HCT116 (cell line): ENCODE measurements at regions not wholly inside any gene's neighbourhood (a gene's known extent, or its start where the extent isn't known, plus 50 kb on each side); places are given as distances from the start of the nearest gene placed in this dataset.
"Not testable (repeated sequence)": the region's sequence is repeated elsewhere in the genome, so short reads cannot be mapped to it uniquely, and the experiment has no call there.

Experiments
- ATAC-seq: fragments of 200-7000 bp; cut with Tn5 transposase; 2 replicates; pipeline ENCODE4 v1.9.1; 2020; ENCODE audit warnings: mild to moderate bottlenecking, moderate library complexity
- BruUV-seq: library from RNA; stranded (reverse); fragments of 400-500 nt; replicated peaks from 2 replicates; lab custom pipeline; 2021; lab: Mats Ljungman, UMichigan
- CTCF ChIA-PET: fragments of 300-600 bp; sonication (Branson Sonifier 250); formaldehyde crosslinking; loops from one replicate; lab custom pipeline; 2021; ENCODE audit warnings: antibody characterized with exemption; lab: Charles Lee
- POLR2A ChIA-PET: fragments of 300-600, 350-600 bp; sonication (Branson Sonifier 250); formaldehyde crosslinking; loops from one replicate; lab custom pipeline; 2021; ENCODE audit warnings: antibody characterized with exemption; lab: Charles Lee
- RAD21 ChIA-PET, 2 experiments: fragments of 300-600 bp; sonication (Branson Sonifier 250); formaldehyde crosslinking; loops; one replicate each; lab custom pipeline; 2023; ENCODE audit warnings: low total read pairs in 2 of 2; ENCODE audit not compliant: uncharacterized antibody in 2 of 2, unreplicated experiment in 2 of 2, low non-redundant PET in 1 of 2; lab: Charles Lee
- DNase-seq: peaks from one replicate; pipeline ENCODE4 v3.0.0-alpha.2; 2010; ENCODE audit warnings: low read depth, low spot score
- H2AFZ ChIP-seq: fragments of 200-600 bp; shearing (Covaris generic), sonication (generic); 2 replicates; pipeline ENCODE4 v1.6.1; 2017; ENCODE audit warnings: low read depth, mixed run types, mixed read lengths, antibody characterized with exemption, low read length; ENCODE audit not compliant: poor library complexity, severe bottlenecking
- H3K27ac ChIP-seq: 2 replicates; pipeline ENCODE4 v1.5.1; 2012; ENCODE audit warnings: low read depth, low read length
- H3K27me3 ChIP-seq: fragments of 200-600 bp; sonication (generic); 2 replicates; pipeline ENCODE4 v1.6.1; 2016; ENCODE audit warnings: mixed run types, low read length, mixed read lengths; ENCODE audit not compliant: insufficient read depth
- H3K36me3 ChIP-seq, 2 experiments: fragments of 200-500 bp in 1 of 2; fragments of 200-600 bp in 1 of 2; sonication (Bioruptor generic) in 1 of 2; sonication (generic) in 1 of 2; 2 replicates each; pipeline versions ENCODE4 v1.5.1 to v1.6.1; 2014 to 2016; ENCODE audit warnings: low read length in 2 of 2, inconsistent platforms in 1 of 2, mixed read lengths in 1 of 2, mixed run types in 1 of 2; ENCODE audit not compliant: insufficient read depth in 2 of 2, control insufficient read depth in 1 of 2
- H3K4me1 ChIP-seq, 2 experiments: fragments of 200-600 bp in 1 of 2; sonication (generic) in 1 of 2; 2 replicates each; pipeline versions ENCODE4 v1.5.1 to v1.6.1; 2012 to 2017; ENCODE audit warnings: low read length in 2 of 2, inconsistent platforms in 1 of 2, mild to moderate bottlenecking in 1 of 2, mixed read lengths in 1 of 2, mixed run types in 1 of 2, moderate library complexity in 1 of 2; ENCODE audit not compliant: insufficient read depth in 2 of 2, control insufficient read depth in 1 of 2
- H3K4me2 ChIP-seq: fragments of 200-600 bp; sonication (generic); 2 replicates; pipeline ENCODE4 v1.6.1; 2017; ENCODE audit warnings: mixed run types, low read length, mixed read lengths
- H3K4me3 ChIP-seq, 2 experiments: fragments of 200-600 bp in 1 of 2; sonication (generic) in 1 of 2; replicated peaks in 1 of 2; 2 replicates each; pipeline ENCODE4 v1.5.1; 2011 to 2016; ENCODE audit warnings: low read length in 2 of 2, control low read depth in 1 of 2, low read depth in 1 of 2, mild to moderate bottlenecking in 1 of 2, mixed read lengths in 1 of 2, mixed run types in 1 of 2
- H3K79me2 ChIP-seq: fragments of 200-600 bp; sonication (generic); 2 replicates; pipeline ENCODE4 v1.6.1; 2017; ENCODE audit warnings: mild to moderate bottlenecking, mixed run types, low read length, moderate library complexity, mixed read lengths; ENCODE audit not compliant: insufficient read depth
- H3K9ac ChIP-seq: fragments of 200-600 bp; sonication (generic); 2 replicates; pipeline ENCODE4 v1.6.1; 2016; ENCODE audit warnings: low read length, mixed read lengths
- H3K9me2 ChIP-seq: fragments of 200-600 bp; sonication (generic), shearing (Covaris generic); 2 replicates; pipeline ENCODE4 v1.6.1; 2017; ENCODE audit warnings: mixed run types, mild to moderate bottlenecking, moderate library complexity; ENCODE audit not compliant: insufficient read depth
- H3K9me3 ChIP-seq, 2 experiments: fragments of 200-500 bp in 1 of 2; fragments of 200-600 bp in 1 of 2; sonication (Bioruptor generic) in 1 of 2; sonication (generic) in 1 of 2; 2 replicates each; pipeline ENCODE4 v1.6.1; 2014 to 2017; ENCODE audit warnings: low read length in 2 of 2, mixed read lengths in 2 of 2, inconsistent platforms in 1 of 2, low read depth in 1 of 2, mild to moderate bottlenecking in 1 of 2, mixed run types in 1 of 2, moderate library complexity in 1 of 2; ENCODE audit not compliant: control insufficient read depth in 1 of 2, insufficient read depth in 1 of 2
- H4K20me1 ChIP-seq: fragments of 200-600 bp; sonication (generic), shearing (Covaris generic); 2 replicates; pipeline ENCODE4 v1.6.1; 2017; ENCODE audit warnings: mixed run types, mild to moderate bottlenecking, moderate library complexity; ENCODE audit not compliant: insufficient read depth
- CBX3 ChIP-seq: IDR thresholded peaks from 2 replicates; pipeline ENCODE4 v1.6.1; 2012; ENCODE audit warnings: low read depth
- EZH2phosphoT487 ChIP-seq: fragments of 200-600 bp; IDR thresholded peaks from 2 replicates; pipeline ENCODE4 v1.6.1; 2018; ENCODE audit warnings: antibody characterized with exemption, borderline replicate concordance
- FOSL1 ChIP-seq: IDR thresholded peaks from 2 replicates; pipeline ENCODE4 v1.6.1; 2012; ENCODE audit warnings: low read depth
- POLR2A ChIP-seq: IDR thresholded peaks from 2 replicates; pipeline ENCODE4 v1.7.0; 2011; ENCODE audit warnings: borderline replicate concordance; ENCODE audit not compliant: insufficient read depth, insufficient read length; ENCODE audit errors: extremely low read depth
- TCF7L2 ChIP-seq: IDR thresholded peaks from 2 replicates; pipeline ENCODE4 v1.7.0; 2011; ENCODE audit warnings: borderline replicate concordance, inconsistent platforms; ENCODE audit not compliant: insufficient read depth, insufficient read length; ENCODE audit errors: extremely low read depth
- ZNF274 ChIP-seq: fragments of 200-500 bp; sonication (Bioruptor generic); IDR thresholded peaks from 2 replicates; pipeline ENCODE4 v1.6.1; 2014; ENCODE audit warnings: mild to moderate bottlenecking, low read depth, low read length, inconsistent platforms
- intact Hi-C: fragments of 100-400 bp; cut with micrococcal nuclease; formaldehyde crosslinking; loops from 2 replicates; pipeline ENCODE4 v1.10.0; 2022
- TF ChIP-seq, protein P1 (sequence below), 3 experiments: fragments of 200-600 bp in 1 of 3; sonication (generic) in 1 of 3; IDR thresholded peaks in 2 of 3; conservative IDR thresholded peaks in 1 of 3; 2 replicates each; pipeline ENCODE4 v1.5.1; 2012 to 2017; ENCODE audit warnings: low read depth in 2 of 3, low read length in 2 of 3, antibody characterized with exemption in 1 of 3, borderline replicate concordance in 1 of 3, control low read depth in 1 of 3, mild to moderate bottlenecking in 1 of 3, mixed read lengths in 1 of 3, mixed run types in 1 of 3, moderate library complexity in 1 of 3; ENCODE audit not compliant: insufficient read depth in 1 of 3
- TF ChIP-seq, protein P2 (sequence below): IDR thresholded peaks from 2 replicates; pipeline ENCODE4 v1.6.1; 2011; ENCODE audit warnings: mild to moderate bottlenecking, low read length, moderate library complexity; ENCODE audit not compliant: insufficient replicate concordance; ENCODE audit errors: extremely low read depth
- TF ChIP-seq, protein P3 (sequence below): IDR thresholded peaks from 2 replicates; pipeline ENCODE4 v1.6.1; 2012

DNA sequence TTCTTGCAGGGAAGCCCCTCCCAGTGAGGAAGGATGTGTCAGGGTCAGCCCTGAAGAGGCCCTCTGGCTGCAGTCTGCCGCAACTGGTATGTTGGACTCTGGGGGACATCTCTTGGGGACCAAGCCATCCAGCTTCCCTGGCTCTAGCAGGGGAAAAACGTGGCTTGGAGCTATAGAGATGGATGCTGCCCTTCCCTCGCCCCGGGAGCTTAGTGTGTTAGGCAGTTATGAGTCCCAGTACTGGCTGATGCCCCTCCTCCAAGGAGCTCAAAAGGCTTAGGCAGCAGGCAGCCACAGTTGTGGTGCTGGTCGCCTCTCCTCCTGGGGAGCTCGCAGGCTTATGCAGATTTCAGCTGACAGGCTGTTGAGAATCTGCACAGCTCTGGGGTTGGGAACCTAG is 353.1 kb upstream of the GBE1 start:
- Histone ChIP-seq H3K4me1 (no peaks in the 10 kb centered on the region), H3K27me3 (no peaks in the 10 kb centered on the region), H3K9me2 (no peaks in the 10 kb centered on the region), H3K79me2 (no peaks in the 10 kb centered on the region), H3K9me3 (no peaks in the 10 kb centered on the region; a peak in 1 of 4 replicates), H3K27ac (no peak overlapping the region), H4K20me1 (no peaks in the 10 kb centered on the region), H2AFZ (no peak overlapping the region), H3K36me3 (no peaks in the 10 kb centered on the region), H3K4me2 (no peak overlapping the region), H3K4me3 (no peak overlapping the region), H3K9ac (no peak overlapping the region)
- ChIA-PET RAD21 (no interaction called here), POLR2A (no interaction called here), CTCF (no interaction called here)
- BruUV-seq, result no TSS peak
- no peak for TF ChIP-seq CBX3
- TF ChIP-seq, protein P1, sequence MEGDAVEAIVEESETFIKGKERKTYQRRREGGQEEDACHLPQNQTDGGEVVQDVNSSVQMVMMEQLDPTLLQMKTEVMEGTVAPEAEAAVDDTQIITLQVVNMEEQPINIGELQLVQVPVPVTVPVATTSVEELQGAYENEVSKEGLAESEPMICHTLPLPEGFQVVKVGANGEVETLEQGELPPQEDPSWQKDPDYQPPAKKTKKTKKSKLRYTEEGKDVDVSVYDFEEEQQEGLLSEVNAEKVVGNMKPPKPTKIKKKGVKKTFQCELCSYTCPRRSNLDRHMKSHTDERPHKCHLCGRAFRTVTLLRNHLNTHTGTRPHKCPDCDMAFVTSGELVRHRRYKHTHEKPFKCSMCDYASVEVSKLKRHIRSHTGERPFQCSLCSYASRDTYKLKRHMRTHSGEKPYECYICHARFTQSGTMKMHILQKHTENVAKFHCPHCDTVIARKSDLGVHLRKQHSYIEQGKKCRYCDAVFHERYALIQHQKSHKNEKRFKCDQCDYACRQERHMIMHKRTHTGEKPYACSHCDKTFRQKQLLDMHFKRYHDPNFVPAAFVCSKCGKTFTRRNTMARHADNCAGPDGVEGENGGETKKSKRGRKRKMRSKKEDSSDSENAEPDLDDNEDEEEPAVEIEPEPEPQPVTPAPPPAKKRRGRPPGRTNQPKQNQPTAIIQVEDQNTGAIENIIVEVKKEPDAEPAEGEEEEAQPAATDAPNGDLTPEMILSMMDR (IDR thresholded peaks at IDR 0.05 in 2 of 3, conservative IDR thresholded peaks at IDR 0.05 in 1 of 3; ENCODE audit: borderline replicate concordance in 1 of 3, insufficient read depth in 1 of 3, low read depth in 2 of 3, low read length in 2 of 3), result no peak
- TF ChIP-seq, protein P2, sequence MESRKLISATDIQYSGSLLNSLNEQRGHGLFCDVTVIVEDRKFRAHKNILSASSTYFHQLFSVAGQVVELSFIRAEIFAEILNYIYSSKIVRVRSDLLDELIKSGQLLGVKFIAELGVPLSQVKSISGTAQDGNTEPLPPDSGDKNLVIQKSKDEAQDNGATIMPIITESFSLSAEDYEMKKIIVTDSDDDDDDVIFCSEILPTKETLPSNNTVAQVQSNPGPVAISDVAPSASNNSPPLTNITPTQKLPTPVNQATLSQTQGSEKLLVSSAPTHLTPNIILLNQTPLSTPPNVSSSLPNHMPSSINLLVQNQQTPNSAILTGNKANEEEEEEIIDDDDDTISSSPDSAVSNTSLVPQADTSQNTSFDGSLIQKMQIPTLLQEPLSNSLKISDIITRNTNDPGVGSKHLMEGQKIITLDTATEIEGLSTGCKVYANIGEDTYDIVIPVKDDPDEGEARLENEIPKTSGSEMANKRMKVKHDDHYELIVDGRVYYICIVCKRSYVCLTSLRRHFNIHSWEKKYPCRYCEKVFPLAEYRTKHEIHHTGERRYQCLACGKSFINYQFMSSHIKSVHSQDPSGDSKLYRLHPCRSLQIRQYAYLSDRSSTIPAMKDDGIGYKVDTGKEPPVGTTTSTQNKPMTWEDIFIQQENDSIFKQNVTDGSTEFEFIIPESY, result no peak
- TF ChIP-seq, protein P3, sequence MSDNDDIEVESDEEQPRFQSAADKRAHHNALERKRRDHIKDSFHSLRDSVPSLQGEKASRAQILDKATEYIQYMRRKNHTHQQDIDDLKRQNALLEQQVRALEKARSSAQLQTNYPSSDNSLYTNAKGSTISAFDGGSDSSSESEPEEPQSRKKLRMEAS, result no peak
- no peak for TF ChIP-seq POLR2A
- TF ChIP-seq TCF7L2, result no peak
- no peak for TF ChIP-seq EZH2phosphoT487
- no peak for TF ChIP-seq FOSL1
- TF ChIP-seq ZNF274, result no peak
- ATAC-seq (no peak), DNase-seq (no peak)
- intact Hi-C loops, result no loop called here

DNA sequence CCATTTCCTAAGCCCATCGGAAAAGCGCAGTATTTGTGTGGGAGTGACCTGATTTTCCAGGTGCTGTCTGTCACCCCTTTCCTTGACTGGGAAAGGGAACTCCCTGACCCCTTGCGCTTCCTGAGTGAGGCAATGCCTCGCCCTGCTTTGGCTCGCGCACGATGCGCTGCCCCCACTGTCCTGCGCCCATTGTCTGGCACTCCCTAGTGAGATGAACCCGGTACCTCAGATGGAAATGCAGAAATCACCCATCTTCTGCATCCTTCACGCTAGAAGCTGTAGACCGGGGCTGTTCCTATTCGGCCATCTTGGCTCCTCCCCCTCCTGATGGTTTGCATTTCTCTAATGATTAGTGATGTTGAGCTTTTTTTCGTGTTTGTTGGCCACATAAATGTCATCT is 349.3 kb upstream of the GBE1 start:
- CTCF ChIA-PET, result not testable (repeated sequence)

More for the DNA sequence above, 349.3 kb upstream of the GBE1 start:
- H3K9me2 ChIP-seq, H3K9ac ChIP-seq, H4K20me1 ChIP-seq, H2AFZ ChIP-seq, DNase-seq, H3K4me3 ChIP-seq, RAD21 ChIA-PET, H3K36me3 ChIP-seq, H3K4me1 ChIP-seq, BruUV-seq, ATAC-seq, intact Hi-C loops, POLR2A ChIA-PET, H3K4me2 ChIP-seq, H3K27ac ChIP-seq, H3K79me2 ChIP-seq, H3K27me3 ChIP-seq, H3K9me3 ChIP-seq: not testable (repeated sequence)
